Liver (tissue), 7 donors: ENCODE measurements at regions not wholly inside any gene's neighbourhood (a gene's known extent, or its start where the extent isn't known, plus 50 kb on each side); places are given as distances from the start of the nearest gene placed in this dataset.
A peak's percentile ranks its signal among the peaks of the same experiment; 100 is the strongest.

Source experiments
- DNase-seq: peaks from one replicate; pipeline ENCODE4 v3.0.0-alpha.2; 2017; ENCODE audit warnings: low spot score
- H3K27ac ChIP-seq, 2 donors: one replicate each; pipeline ENCODE4 v1.7.0; 2013; ENCODE audit warnings: inconsistent platforms in 2 of 2, low read length in 2 of 2, control low read depth in 1 of 2, low read depth in 1 of 2, mild to moderate bottlenecking in 1 of 2
- H3K27me3 ChIP-seq, 4 donors: one replicate each; pipeline versions ENCODE4 v1.6.1 to v1.7.0; 2013; ENCODE audit warnings: low read length in 3 of 4, inconsistent platforms in 1 of 4, mild to moderate bottlenecking in 1 of 4, moderate library complexity in 1 of 4; ENCODE audit not compliant: control insufficient read depth in 4 of 4, insufficient read depth in 4 of 4
- H3K36me3 ChIP-seq, 4 donors: one replicate each; pipeline versions ENCODE4 v1.6.1 to v1.7.0; 2013; ENCODE audit warnings: low read length in 3 of 4, mild to moderate bottlenecking in 3 of 4, low read depth in 1 of 4, moderate library complexity in 1 of 4; ENCODE audit not compliant: control insufficient read depth in 4 of 4, insufficient read depth in 3 of 4
- H3K4me1 ChIP-seq, 4 donors: one replicate each; pipeline versions ENCODE4 v1.6.1 to v1.7.0; 2013; ENCODE audit warnings: low read length in 3 of 4, mild to moderate bottlenecking in 3 of 4, moderate library complexity in 1 of 4; ENCODE audit not compliant: control insufficient read depth in 4 of 4, insufficient read depth in 4 of 4
- H3K4me3 ChIP-seq, 3 donors: one replicate each; pipeline versions ENCODE4 v1.6.1 to v1.7.0; 2013; ENCODE audit warnings: low read length in 3 of 3, control low read depth in 1 of 3, low read depth in 1 of 3, mild to moderate bottlenecking in 1 of 3
- H3K9ac ChIP-seq, 2 donors: one replicate each; pipeline ENCODE4 v1.7.0; 2013; ENCODE audit warnings: low read length in 2 of 2, mild to moderate bottlenecking in 2 of 2, moderate library complexity in 2 of 2, control low read depth in 1 of 2, low read depth in 1 of 2
- H3K9me3 ChIP-seq, 4 donors: one replicate each; pipeline versions ENCODE4 v1.6.1 to v1.7.0; 2013; ENCODE audit warnings: low read length in 3 of 4; ENCODE audit not compliant: control insufficient read depth in 4 of 4
- EGR1 ChIP-seq, 2 donors: IDR thresholded peaks; 2 replicates each; pipeline ENCODE4 v1.6.1; 2016 to 2018; ENCODE audit warnings: antibody characterized with exemption in 2 of 2, low read depth in 2 of 2
- FOXA1 ChIP-seq: IDR thresholded peaks from 2 replicates; pipeline ENCODE4 v1.6.1; 2016; ENCODE audit warnings: antibody characterized with exemption
- FOXA2 ChIP-seq: IDR thresholded peaks from 2 replicates; pipeline ENCODE4 v1.6.1; 2016; ENCODE audit warnings: antibody characterized with exemption
- GABPA ChIP-seq, 2 donors: IDR thresholded peaks in 1 of 2; conservative IDR thresholded peaks in 1 of 2; 2 replicates each; pipeline ENCODE4 v1.6.1; 2016; ENCODE audit warnings: antibody characterized with exemption in 2 of 2, mild to moderate bottlenecking in 1 of 2, moderate library complexity in 1 of 2
- HNF4G ChIP-seq: IDR thresholded peaks from 2 replicates; pipeline ENCODE4 v1.6.1; 2016; ENCODE audit warnings: antibody characterized with exemption
- NR2F2 ChIP-seq: IDR thresholded peaks from 2 replicates; pipeline ENCODE4 v1.6.1; 2016; ENCODE audit warnings: antibody characterized with exemption
- SP1 ChIP-seq: IDR thresholded peaks from 2 replicates; pipeline ENCODE4 v1.6.1; 2018; ENCODE audit warnings: antibody characterized with exemption, mild to moderate bottlenecking
- TAF1 ChIP-seq: conservative IDR thresholded peaks from 2 replicates; pipeline ENCODE4 v1.6.1; 2016; ENCODE audit warnings: antibody characterized with exemption, mild to moderate bottlenecking
- WGBS: extraction: QIAGEN DNeasy Blood & Tissue Kit; methylation state at CpG from one replicate; pipeline ENCODE4 v1.1.7; 2013; 5-methylcytosine and 5-hydroxymethylcytosine counted together
- TF ChIP-seq, protein P1 (sequence below): IDR thresholded peaks from 2 replicates; pipeline ENCODE4 v1.6.1; 2016; ENCODE audit warnings: antibody characterized with exemption, mild to moderate bottlenecking
- TF ChIP-seq, protein P2 (sequence below): IDR thresholded peaks from 2 replicates; pipeline ENCODE4 v1.6.1; 2016; ENCODE audit warnings: antibody characterized with exemption
- TF ChIP-seq, protein P3 (sequence below): IDR thresholded peaks from 2 replicates; pipeline ENCODE4 v1.6.1; 2016; ENCODE audit warnings: antibody characterized with exemption
- donor health status: healthy.
- donor health status: healthy.
- donor health status: healthy.
- donor health status: healthy.

DNA sequence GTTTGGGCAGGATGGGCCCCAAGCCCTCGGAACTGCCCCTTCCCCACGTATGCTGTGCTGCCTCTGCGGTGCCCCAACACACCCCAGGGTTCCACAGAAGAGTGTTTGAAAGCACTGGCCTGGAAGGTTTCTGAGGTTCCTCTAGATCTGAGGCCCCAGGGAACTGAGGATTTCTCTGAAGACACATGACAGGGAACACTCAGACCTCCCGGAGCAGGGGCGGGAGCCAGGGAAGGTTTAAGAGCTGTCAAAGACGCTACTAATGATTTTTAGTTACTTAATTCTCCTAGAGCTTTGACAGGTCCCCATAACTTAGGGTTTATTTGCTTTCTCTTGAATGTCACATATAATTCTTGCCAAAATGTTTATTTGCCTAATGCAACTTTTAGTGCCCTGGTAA, 212.3 kb upstream of the GRIK3 start (continued):
- TF ChIP-seq, protein P1, sequence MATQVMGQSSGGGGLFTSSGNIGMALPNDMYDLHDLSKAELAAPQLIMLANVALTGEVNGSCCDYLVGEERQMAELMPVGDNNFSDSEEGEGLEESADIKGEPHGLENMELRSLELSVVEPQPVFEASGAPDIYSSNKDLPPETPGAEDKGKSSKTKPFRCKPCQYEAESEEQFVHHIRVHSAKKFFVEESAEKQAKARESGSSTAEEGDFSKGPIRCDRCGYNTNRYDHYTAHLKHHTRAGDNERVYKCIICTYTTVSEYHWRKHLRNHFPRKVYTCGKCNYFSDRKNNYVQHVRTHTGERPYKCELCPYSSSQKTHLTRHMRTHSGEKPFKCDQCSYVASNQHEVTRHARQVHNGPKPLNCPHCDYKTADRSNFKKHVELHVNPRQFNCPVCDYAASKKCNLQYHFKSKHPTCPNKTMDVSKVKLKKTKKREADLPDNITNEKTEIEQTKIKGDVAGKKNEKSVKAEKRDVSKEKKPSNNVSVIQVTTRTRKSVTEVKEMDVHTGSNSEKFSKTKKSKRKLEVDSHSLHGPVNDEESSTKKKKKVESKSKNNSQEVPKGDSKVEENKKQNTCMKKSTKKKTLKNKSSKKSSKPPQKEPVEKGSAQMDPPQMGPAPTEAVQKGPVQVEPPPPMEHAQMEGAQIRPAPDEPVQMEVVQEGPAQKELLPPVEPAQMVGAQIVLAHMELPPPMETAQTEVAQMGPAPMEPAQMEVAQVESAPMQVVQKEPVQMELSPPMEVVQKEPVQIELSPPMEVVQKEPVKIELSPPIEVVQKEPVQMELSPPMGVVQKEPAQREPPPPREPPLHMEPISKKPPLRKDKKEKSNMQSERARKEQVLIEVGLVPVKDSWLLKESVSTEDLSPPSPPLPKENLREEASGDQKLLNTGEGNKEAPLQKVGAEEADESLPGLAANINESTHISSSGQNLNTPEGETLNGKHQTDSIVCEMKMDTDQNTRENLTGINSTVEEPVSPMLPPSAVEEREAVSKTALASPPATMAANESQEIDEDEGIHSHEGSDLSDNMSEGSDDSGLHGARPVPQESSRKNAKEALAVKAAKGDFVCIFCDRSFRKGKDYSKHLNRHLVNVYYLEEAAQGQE, result no peak
- no peak for TF ChIP-seq FOXA1

DNA sequence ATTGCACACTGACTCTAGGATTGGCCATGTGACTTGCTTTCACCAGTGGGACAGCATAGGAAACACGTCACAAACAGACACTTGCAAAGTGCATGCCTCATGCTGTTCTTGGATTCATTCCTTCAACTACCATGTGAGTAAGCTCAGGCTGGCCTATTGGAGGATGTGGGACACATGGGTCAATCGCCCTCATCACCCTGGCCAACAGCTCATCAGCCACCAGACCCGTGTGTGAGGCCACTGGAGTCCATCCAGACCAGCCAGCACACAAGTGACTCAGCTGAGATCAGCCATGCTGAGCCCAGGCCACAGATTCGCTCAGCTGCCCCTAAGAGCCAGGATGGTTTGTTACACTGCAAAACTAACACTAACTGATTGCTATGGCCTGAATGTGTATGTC, 216.1 kb upstream of the GRIK3 start:
- Histone ChIP-seq H3K9ac (no peak overlapping the region), H3K4me1 (peaks cover 0 to 2% (median 0%) of the 10 kb centered on the region in 4 donors), H3K9me3 (no peaks in the 10 kb centered on the region), H3K36me3 (no peaks in the 10 kb centered on the region), H3K27me3 (peaks cover 0 to 6% (median under 1%) of the 10 kb centered on the region in 4 donors), H3K27ac (no peak overlapping the region), H3K4me3 (no peak overlapping the region)
- no peak for DNase-seq
- no peak for TF ChIP-seq HNF4G
- no peak for TF ChIP-seq FOXA2
- TF ChIP-seq, protein P2, sequence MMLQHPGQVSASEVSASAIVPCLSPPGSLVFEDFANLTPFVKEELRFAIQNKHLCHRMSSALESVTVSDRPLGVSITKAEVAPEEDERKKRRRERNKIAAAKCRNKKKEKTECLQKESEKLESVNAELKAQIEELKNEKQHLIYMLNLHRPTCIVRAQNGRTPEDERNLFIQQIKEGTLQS, result no peak
- no peak for TF ChIP-seq EGR1 (IDR thresholded peaks at IDR 0.05; ENCODE audit: low read depth in 2 of 2)
- no peak for TF ChIP-seq NR2F2
- TF ChIP-seq, protein P1, result no peak
- TF ChIP-seq TAF1, result no peak
- 40% methylated on average over 4 of the region's 4 CpGs for WGBS

DNA sequence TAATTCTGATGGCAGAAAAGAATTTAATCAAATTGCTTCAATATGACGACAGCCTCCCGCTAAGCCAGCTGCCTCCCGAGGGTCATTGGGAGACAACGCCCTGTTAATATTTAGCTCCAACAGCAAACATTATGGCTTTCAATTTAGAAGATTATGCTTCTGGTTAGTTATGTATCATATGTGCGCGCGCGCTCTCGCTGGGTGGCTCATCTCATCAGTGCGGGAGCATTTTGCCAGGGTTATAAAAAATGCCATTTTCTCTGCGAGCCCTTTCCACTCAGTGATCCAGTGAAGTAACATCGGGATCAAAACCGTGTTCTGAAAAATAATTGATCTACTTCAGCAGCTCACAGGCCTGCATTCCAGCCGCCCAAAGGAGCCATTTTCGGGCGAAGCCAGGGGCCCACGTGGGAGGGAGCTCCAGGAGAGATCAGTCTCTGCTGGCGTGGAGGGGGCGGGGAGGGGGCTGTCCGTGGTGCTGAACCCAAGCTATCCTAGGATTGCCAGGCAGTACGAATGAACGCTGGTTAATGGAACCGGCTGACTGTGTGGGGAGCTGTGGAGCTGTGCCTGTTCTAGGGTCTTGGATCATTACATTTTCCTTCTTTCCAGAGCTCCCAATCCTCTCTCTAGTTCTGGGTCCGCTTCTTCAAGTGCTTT, 219.1 kb upstream of the ZC3H12A start:
- 21% methylated on average over 24 of the region's 24 CpGs for WGBS

More for the DNA sequence above, 219.1 kb upstream of the ZC3H12A start:
- H3K4me1 ChIP-seq, result peaks cover 0 to 3% (median 0%) of the 10 kb centered on the region in 4 donors
- TF ChIP-seq NR2F2 (no peak), GABPA (IDR thresholded peaks at IDR 0.05 in 1 of 2, conservative IDR thresholded peaks at IDR 0.05 in 1 of 2) (no peak), SP1 (no peak), EGR1 (IDR thresholded peaks at IDR 0.05; ENCODE audit: low read depth in 2 of 2) (no peak), TAF1 (no peak)
- TF ChIP-seq, protein P1, result peak; percentile 98
- TF ChIP-seq, protein P3, sequence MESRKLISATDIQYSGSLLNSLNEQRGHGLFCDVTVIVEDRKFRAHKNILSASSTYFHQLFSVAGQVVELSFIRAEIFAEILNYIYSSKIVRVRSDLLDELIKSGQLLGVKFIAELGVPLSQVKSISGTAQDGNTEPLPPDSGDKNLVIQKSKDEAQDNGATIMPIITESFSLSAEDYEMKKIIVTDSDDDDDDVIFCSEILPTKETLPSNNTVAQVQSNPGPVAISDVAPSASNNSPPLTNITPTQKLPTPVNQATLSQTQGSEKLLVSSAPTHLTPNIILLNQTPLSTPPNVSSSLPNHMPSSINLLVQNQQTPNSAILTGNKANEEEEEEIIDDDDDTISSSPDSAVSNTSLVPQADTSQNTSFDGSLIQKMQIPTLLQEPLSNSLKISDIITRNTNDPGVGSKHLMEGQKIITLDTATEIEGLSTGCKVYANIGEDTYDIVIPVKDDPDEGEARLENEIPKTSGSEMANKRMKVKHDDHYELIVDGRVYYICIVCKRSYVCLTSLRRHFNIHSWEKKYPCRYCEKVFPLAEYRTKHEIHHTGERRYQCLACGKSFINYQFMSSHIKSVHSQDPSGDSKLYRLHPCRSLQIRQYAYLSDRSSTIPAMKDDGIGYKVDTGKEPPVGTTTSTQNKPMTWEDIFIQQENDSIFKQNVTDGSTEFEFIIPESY, result no peak
- H3K9me3 ChIP-seq, result no peaks in the 10 kb centered on the region
- H3K4me3 ChIP-seq, result no peak overlapping the region
- no peak overlapping the region for H3K27ac ChIP-seq
- H3K36me3 ChIP-seq, result no peaks in the 10 kb centered on the region
- H3K9ac ChIP-seq, result no peak overlapping the region
- peaks cover 3 to 6% (median 4%) of the 10 kb centered on the region in 4 donors for H3K27me3 ChIP-seq
- DNase-seq, result peak; percentile 41
